GM23248 (cell line): ENCODE measurements at regions not wholly inside any gene's neighbourhood (a gene's known extent, or its start where the extent isn't known, plus 50 kb on each side); places are given as distances from the start of the nearest gene placed in this dataset.

ENCODE experiments used
- EZH2 ChIP-seq: fragments of 200-600 bp; sonication (generic); IDR thresholded peaks from 2 replicates; pipeline ENCODE4 v1.6.1; 2018; ENCODE audit warnings: antibody characterized with exemption, mild to moderate bottlenecking; ENCODE audit not compliant: insufficient read depth, poor library complexity, severe bottlenecking
- EZH2phosphoT487 ChIP-seq: fragments of 200-600 bp; sonication (generic); IDR thresholded peaks from 2 replicates; pipeline ENCODE4 v1.6.1; 2018; ENCODE audit warnings: antibody characterized with exemption, moderate library complexity, mild to moderate bottlenecking, low read depth; ENCODE audit not compliant: insufficient read depth

- no peak for TF ChIP-seq EZH2
- TF ChIP-seq EZH2phosphoT487, result no peak
Observed at GRCh38 chr4:11198516-11199305, 230.0 kb downstream of the HS3ST1 start.
